Heart left ventricle (tissue), 13 donors: ENCODE measurements at regions not wholly inside any gene's neighbourhood (a gene's known extent, or its start where the extent isn't known, plus 50 kb on each side); places are given as distances from the start of the nearest gene placed in this dataset.

Source experiments
- CTCF ChIP-seq, 12 donors: fragments of 200-600 bp; sonication (generic) in 4 of 12; IDR thresholded peaks; one replicate each; pipeline versions ENCODE4 v1.5.0 to v1.8.0; 2018 to 2022; ENCODE audit warnings: antibody characterized with exemption in 12 of 12, mild to moderate bottlenecking in 5 of 12
- POLR2A ChIP-seq, 2 donors: fragments of 450-650 bp; IDR thresholded peaks; one replicate each; pipeline ENCODE4 v1.6.1; 2017; ENCODE audit warnings: antibody characterized with exemption in 2 of 2, mild to moderate bottlenecking in 2 of 2, moderate library complexity in 2 of 2
- donor health status: ischemic (EF 13 %, LVEDD 7.1; RV severe dilation, severe dysfunction).
- donor health status: DM: no; HTN: yes; CAD: no.
- donor health status: DM: no; HTN: no; CAD: no.
- donor health status: ischemic (EF 25% LVEDD 6.9; RV normal size, moderate dysfunction).
- donor health status: ischemic (EF 25% LVEDD 5.7; RV mildly dilated, moderate dysfunction).
- donor health status: ischemic (EF 35%, LVEDD 5.7; RV mildly dilated, moderate dysfunction).
- donor health status: nonischemic (EF 11% LVEDD 7.7; RV severe dilation, severe dysfunction).
- donor health status: DM: yes; HTN: yes; CAD: no.
- donor health status: PGD.
- donor health status: ischemic (EF 29% LVEDD 5.4; RV normal size, mild dysfunction).
- donor health status: nonischemic (EF 23%, LVEDD 6.1; RV moderate dilation, normal function).

- TF ChIP-seq POLR2A (IDR thresholded peaks at IDR 0.05) = no peak
- no peak for TF ChIP-seq CTCF (IDR thresholded peaks at IDR 0.05)
These were observed 304.3 kb upstream of the KCNH8 start for GRCh38 chr3:18843983-18844382.
